GM18498 (cell line): ENCODE measurements at regions not wholly inside any gene's neighbourhood (a gene's known extent, or its start where the extent isn't known, plus 50 kb on each side); places are given as distances from the start of the nearest gene placed in this dataset.
"Not testable (repeated sequence)": the region's sequence is repeated elsewhere in the genome, so short reads cannot be mapped to it uniquely, and the experiment has no call there.

Source experiments
- ATAC-seq: cut with Tn5 transposase; IDR thresholded peaks from one replicate; pipeline ENCODE4 v1.9.1; 2021; ENCODE audit warnings: mild to moderate bottlenecking, moderate library complexity; ENCODE audit not compliant: unreplicated experiment

DNA sequence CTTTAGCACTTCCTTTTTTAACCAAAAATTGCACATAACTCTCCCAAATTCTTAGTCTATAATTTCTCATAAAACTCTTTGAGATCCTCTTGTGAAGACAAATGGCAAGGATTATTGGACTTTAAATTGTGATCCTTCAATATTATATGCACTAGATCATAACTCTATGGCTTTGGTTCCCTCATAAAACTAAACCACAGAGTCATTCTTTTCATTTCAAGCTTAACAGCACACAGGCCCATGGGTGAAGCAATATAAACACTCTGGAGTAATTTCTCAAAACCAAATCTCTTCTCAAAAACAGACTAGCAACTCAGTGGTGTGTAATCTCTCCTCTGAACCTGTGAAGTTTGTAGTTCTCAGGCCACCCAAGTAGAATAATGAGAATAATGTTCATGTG lies 171.0 kb upstream of the NECTIN3 start:
- no peak for ATAC-seq

GRCh38 chr3:110901536-110901935 lies 170.1 kb upstream of the NECTIN3 start:
- no peak for ATAC-seq

DNA sequence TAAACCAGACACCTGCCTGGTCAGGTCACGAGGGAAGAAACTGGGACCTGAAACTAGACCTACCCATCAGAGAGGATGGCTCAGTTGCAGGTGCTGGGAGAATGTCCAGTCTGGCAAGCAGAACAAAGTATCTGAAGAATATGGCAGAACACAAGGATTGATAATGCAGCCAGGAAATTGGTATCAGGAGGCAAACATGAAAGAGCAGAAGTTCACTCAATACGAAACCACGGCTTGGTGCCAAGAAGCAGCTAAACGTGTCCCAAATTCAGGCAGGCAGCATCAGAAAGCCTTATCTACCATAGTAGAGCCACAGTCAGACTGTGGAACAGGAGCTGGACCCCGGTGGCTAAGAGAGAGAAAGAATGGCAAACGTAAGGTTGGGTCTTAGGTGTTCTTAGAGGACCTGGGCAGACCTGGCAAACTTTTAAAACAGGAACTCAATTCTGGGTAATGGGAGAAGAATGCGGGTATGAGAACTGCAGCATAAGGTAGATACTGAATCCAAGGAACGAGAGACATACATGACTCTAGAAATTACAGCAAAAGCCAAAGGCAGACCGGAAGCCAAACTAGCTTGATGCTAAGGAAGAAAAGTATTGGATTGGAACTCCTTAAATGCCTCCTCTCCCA lies 169.0 kb upstream of the NECTIN3 start:
- no peak for ATAC-seq

DNA sequence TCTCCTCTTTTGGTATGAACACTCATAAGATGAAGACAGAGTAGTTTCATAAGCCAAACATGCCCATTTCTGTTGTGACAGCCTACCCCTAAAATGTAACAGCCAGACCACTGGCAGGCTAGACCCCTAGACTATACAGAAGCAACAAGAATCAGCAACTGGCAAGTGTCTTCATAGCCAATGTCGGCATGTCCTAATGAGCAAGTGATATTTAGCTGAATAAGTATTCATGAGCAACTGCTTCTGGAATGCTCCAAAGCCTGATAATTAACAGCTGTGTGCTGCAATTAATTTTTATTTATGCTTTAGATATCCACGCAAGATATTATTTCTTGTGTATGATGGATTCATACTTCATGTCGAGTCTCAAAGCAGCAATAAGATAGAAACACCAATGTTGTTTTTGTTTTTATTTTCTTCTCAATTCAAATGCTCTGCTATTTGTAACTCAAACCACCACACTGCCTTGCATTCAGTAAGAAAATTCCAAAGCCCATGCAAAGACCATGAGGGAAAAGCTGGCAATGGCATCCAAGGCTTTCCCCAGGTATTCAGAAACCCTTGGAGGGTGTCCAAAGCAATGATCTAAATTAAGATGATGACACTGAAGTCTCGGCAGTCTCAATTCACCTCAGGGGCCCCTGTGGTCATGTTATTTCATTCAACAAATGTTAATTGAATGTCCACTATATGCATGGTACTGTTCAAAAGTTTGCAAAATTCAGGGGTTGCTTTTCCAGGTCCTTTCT lies 167.7 kb upstream of the NECTIN3 start:
- ATAC-seq: no peak

GRCh38 chr3:110904520-110904890 lies 167.1 kb upstream of the NECTIN3 start:
- ATAC-seq: no peak

DNA sequence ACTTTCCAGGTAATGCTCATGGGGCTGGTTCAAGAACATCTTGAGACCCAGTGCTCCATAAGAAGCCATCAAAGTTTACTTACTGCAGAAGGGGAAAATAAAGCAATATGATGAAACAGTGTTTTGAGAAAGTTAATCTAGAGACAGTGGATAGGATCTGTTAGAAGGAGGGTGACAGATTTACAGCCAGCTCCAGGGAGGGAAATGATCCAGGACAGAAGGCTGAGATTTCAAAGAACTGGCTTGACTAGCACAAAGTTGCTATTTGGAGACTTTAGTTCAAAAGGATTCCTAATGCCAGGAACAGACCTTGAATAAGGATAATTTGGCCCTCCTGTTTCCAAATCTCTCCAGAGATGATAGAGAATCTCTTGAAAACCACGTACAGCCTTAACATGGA lies 166.5 kb upstream of the NECTIN3 start:
- ATAC-seq: no peak

- no peak for ATAC-seq
These were observed 161.8 kb upstream of the NECTIN3 start for GRCh38 chr3:110909839-110910238.

DNA sequence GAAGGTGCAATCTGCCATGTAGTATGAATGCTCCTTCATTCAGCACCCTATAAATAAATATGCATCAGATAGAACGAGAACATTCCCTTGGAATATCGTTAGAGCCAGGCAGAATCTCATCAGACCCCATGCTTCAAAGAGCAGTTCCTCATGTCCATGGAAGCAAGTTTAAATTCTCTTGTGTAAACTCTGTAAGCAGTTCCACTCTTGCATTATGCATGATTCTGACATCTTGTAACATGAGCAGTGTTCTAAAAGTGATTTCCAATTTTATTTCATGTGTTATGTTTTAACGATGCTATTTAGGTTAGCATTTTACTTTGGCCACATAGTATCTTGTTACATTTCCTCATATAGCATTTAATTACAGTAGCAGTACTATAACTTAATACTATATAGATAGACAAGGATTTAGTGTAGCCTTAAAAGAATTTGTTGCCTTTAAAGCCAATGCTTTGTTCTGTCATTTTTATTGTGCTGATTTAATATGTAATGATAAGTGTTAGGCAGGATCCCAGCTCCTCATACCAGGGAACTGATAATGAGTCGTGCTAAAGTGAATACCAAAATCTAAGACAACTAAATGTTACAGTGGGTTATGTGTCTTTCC lies 161.2 kb upstream of the NECTIN3 start:
- ATAC-seq: no peak

DNA sequence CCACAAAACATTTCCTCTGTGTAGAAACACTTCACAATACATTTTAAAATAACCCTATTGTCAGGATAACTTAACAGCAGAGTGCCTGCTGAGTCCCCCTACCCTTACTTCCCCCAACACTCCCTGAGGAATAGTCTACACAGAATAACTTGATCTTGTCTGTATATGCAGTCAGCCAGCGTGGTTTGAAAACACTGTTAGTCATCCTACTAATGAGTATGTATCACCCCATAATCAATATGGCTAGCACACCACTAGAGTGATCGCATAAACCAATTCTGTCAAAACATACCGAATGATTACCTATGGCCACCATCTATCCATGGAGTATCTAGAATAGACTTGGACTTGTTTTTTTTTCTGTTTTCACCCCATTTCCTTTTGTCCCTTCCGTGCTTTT lies 152.7 kb upstream of the NECTIN3 start:
- ATAC-seq: no peak

GRCh38 chr3:110925798-110926197 lies 145.8 kb upstream of the NECTIN3 start:
- no peak for ATAC-seq

DNA sequence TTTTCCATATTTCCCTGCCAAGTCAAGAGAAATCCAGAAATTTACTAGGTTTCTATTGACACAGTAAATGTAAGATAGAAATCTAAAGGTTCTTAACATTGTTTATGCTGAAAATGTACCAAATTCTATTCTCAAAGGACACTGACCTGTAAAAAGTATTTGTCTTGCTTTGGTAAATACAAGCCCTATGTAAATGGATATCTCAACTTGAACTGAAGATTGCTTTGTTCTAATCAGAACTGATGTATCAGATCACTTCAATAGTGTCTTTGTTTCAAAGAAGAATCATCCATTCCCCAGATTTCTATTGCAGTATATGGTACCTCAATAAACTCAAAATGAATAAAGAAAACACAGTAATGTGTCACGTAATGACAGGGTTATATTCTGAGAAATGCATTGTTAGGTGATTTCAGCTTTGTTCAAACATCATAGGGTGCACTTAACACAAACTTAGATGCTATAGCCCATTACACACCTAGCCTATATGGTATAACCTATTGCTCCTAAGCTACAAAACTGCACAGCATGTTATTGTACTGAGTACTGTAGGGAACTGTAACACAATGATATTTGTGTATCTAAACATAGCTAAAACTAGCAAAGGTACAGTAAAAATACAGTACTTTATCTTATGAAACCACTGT lies 143.5 kb upstream of the NECTIN3 start:
- no peak for ATAC-seq

GRCh38 chr3:110929816-110930215 lies 141.8 kb upstream of the NECTIN3 start:
- ATAC-seq: no peak

GRCh38 chr3:110932567-110932966 lies 139.0 kb upstream of the NECTIN3 start:
- no peak for ATAC-seq

DNA sequence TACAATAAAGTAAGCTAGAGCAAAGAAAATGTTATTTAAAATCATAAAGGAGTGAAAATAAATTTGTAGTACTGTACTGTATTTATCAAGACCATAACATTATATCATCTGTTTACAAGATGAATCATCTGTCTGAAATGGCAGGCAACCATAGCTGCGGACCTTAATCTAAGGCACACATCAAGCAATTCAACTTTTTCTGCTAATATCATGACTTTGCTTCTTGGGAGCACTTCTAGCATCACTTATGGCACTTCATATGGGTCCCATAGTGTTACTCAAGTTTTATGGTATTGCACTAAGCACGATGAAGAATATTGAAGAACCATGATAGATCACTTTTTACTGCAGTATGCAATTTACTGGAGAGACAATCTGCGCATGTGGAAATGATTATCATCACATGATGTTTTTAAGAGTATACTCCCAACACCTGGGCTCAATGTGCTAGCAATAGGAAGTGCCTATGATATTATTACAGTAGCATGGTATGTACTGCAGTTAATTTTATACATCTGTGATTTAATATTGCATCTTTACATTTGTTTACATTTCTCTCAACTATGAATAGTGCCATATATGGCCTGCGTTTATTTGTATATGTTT lies 137.7 kb upstream of the NECTIN3 start:
- no peak for ATAC-seq

DNA sequence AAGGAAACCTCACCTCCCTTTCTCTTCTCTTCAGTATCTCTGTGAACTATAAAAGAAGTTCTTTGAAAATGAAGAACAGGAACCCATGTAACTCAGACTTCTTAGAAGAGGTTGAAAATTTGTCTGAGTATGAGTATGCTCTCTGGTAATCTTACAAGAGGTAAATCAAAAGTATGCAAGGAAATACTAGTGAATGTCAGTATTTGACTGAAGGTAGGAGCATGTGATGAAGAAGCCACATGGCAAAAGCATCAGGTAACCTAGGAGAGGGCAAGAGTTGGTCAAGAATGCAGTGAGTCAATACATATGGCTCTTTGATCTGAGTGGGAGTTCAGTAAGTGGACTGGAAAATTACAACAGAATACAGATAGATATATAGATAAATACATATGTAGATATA lies 133.0 kb upstream of the NECTIN3 start:
- no peak for ATAC-seq

DNA sequence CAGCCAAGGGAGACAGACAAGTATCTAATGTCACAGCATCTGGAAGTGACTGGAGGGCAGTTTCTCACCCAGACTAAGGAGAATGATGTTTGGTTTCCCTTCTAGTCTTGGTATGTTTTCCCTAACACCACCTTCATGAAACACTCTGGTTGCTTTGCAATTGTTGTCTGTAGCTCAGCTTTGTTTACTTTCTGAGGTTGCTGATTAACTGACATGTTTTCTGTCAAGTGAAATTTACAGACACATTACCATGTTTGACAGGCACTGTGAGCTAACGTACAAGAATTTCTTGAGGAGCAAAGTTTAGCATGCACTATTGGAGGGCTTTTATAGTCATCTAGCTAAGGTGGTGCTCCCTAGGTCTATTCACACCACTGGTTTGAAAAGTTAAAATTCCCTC lies 131.6 kb upstream of the NECTIN3 start:
- ATAC-seq: no peak

GRCh38 chr3:110944782-110945181 lies 126.8 kb upstream of the NECTIN3 start:
- ATAC-seq: no peak

DNA sequence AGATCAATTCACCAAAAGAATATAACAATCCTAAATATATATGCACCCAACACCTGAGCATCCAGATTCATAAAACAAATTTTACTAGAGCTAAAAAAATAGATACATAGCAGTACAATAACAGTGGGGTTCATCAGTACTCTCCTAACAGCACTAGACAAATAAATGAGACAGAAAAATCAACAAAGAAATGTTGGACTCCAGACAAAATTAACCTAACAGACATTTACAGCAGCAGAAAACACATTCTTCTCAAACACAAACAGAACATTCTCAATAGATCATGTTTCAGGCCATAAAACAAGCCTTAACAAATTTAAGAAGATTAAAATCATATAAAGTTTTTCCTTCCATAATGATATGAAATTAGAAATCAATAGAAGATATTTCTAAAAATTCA lies 124.8 kb upstream of the NECTIN3 start:
- no peak for ATAC-seq

GRCh38 chr3:110949194-110949593 lies 122.4 kb upstream of the NECTIN3 start:
- not testable (repeated sequence) for ATAC-seq

DNA sequence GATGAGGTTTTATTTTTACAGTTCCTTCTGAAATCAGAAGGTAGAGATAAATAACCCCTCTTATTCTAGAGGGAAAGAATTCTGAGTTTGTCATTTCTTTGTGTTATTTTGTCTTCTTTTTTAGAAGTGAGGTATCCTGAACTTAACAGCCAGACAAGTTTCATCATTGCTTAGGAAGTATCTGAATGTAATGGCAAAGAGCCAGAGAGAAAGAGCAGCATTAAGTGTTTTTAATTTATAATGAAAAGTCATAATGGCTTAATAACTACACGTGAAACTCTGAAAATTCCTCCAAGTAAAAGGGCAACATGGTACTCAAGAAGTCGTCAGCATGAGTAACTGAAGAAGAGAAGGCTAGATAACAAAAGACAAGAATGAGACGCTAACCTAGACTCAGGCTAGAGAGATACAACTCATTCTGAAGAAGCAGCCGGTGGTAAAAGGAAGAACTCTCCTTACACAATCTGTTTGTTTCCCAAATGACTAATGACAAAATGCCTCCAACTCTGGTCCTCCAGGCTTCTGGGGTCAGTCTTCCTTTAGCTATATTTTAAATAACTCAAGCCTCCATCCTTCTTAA lies 116.2 kb upstream of the NECTIN3 start:
- ATAC-seq: no peak

GRCh38 chr3:110956081-110956480 lies 115.5 kb upstream of the NECTIN3 start:
- no peak for ATAC-seq
